GM18861 (cell line): ENCODE measurements at regions not wholly inside any gene's neighbourhood (a gene's known extent, or its start where the extent isn't known, plus 50 kb on each side); places are given as distances from the start of the nearest gene placed in this dataset.

Experiments used
- ATAC-seq: cut with Tn5 transposase; IDR thresholded peaks from one replicate; pipeline ENCODE4 v1.9.1; 2021; ENCODE audit not compliant: unreplicated experiment

DNA sequence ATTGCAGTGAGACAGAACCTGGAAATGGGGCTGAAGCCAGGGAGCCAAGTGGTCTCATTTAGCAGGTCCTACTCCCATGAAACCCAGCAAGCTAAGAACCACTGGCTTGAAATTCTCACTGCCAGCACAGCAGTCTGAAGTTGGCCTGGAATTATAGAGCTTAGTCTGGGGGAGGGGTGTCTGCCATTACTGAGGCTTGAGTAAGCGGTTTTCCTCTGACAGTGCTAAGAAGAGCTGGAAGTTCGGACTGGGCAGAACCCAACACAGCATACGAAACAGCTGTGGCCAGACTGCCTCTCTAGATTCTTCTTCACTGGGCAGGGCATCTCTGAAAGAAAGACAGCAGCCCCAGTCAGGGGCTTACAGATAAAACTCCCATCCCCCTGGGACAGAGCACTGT, 305.7 kb upstream of the SETBP1 start:
- ATAC-seq = no peak

DNA sequence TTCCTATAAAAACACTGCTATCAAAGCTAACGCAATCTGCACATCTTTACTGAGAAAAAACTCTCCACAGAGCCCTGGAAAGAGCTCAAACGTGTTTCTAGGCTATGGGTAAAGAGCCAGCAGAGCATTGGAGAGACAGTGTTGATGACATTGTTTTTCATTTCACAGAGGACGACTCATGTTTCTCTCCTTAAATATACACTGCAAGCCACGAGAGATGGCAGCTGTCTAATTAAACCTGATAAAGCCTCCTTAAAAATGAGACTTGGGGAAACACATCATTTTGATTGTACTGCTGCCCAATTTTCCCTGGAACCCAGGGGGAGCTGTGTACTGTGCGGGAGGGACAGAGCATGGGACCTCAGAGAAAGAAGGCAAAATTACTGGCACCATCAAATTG, 294.3 kb upstream of the SETBP1 start:
- no peak for ATAC-seq

DNA sequence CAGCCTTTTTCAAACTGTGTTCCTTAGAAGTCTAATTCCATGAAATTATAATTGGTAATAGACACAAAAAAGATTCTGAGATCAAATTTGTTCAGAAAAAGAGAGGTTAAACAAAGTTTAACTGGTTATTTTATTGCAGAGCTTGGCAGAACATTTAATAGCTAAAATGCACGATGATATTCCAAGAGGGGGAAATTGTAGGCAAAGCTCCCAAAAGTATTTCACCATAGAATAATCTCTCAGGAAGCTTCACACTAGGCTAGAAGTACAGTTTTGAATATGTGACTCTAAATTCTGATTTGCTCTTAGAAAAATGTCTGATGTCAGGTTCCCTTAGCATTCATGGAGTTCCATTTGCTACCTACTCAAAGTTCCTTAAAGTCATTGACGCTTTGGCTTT, 292.4 kb upstream of the SETBP1 start:
- ATAC-seq = no peak

- ATAC-seq = no peak
Measured at GRCh38 chr18:44392933-44393332, 287.8 kb upstream of the SETBP1 start.

- no peak for ATAC-seq
Measured at GRCh38 chr18:44393406-44393805, 287.3 kb upstream of the SETBP1 start.

- no peak for ATAC-seq
Measured at GRCh38 chr18:44396550-44396949, 284.1 kb upstream of the SETBP1 start.

GRCh38 chr18:44409071-44409470, 271.6 kb upstream of the SETBP1 start:
- ATAC-seq = no peak

- ATAC-seq = no peak
Measured at GRCh38 chr18:44409515-44409914, 271.2 kb upstream of the SETBP1 start.

DNA sequence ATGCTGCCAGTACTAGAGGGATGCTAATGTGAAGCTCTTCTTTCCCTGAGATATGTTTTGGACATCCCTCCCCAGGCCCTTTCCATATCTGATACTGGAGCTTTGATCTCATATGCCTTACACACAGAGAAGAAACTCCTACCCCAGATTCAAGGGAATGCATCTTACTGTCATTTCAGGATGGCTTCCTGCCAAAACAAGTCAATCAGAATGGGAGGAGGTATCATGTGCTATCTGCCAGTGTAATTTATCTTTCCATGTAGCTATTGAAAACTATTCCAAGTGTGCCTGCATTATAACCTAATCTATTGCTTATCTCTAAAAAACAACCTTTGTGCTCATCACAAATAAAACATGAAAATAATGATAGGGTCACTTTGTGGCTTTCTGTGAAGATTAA, 269.9 kb upstream of the SETBP1 start:
- ATAC-seq = no peak

GRCh38 chr18:44411262-44411905, 269.3 kb upstream of the SETBP1 start:
- no peak for ATAC-seq

DNA sequence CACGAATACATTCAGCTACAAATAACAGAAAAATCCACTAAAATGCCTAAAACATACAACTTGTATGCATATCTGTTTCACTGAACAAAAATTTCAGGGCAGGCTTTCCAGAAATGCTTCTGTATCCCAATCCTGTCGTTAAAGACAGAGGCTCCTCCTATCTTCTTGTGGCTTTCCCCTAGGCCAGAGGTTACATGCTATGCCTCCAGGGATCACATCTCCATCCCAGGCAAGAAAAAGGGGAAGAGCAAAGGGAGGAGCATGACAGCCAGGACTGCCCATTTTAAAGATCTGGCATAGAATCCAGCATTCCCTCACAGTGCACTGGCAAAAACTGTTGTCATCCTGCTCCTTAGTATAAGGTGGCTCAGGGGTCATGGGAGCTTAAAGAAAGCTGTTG, 268.7 kb upstream of the SETBP1 start:
- ATAC-seq = no peak

- ATAC-seq = no peak
Measured at GRCh38 chr18:44423814-44424644, 256.7 kb upstream of the SETBP1 start.

DNA sequence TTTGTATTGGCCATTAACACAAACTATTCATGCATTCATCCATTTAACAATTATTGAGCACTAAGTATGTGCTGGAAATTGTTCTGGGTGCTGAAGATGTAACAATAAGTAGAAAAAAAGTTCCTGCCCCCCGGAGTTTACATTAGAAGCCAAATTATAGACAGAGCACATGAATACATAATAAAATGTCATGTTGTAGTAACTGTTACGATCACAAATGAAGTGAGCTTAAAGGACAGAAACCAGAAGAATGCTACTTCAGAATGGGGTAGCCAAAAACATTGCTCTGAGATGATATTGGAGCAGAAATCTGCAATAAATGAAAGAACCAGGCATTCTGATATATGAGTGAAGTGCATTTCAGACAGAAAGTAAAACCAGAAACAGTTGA, 256.0 kb upstream of the SETBP1 start:
- no peak for ATAC-seq

DNA sequence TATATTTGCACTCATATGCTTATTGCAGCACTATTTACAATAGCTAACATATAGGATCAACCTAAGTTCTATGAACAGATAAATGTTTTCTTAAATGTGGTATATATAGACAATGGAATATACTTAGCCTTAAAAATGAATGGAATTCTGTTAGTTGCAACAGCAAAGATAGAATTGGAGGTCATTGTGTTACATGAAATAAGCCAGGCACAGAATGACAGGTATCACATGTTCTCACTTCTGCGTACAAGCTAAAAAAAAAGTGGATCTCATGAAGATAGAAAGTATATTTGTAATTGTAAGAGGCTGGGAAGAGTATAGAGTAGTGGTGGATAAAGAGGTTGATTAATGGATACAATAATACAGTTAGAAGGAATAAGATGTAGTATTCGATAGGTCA, 255.5 kb upstream of the SETBP1 start:
- ATAC-seq = no peak

- no peak for ATAC-seq
Measured at GRCh38 chr18:44437603-44438002, 243.1 kb upstream of the SETBP1 start.

- ATAC-seq = no peak
Measured at GRCh38 chr18:44450226-44450625, 230.5 kb upstream of the SETBP1 start.

DNA sequence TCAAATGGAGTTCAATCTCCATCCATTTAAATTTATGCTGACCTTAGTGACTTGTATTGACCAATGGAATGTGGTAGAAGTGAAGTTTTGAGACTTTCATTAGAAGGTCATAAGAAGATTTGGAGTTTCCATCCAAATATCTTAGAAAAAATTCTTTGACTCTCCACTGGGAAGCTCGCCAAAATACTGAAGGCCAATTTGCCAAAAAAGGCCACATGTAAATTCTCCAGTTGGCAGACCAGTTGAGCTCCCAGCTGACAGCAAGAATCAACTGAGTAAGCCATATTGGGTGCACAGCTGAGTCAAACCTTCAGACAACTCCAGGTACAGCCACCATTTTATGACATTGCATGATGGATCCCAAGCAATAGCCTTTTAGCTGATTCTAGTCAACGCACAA, 228.3 kb upstream of the SETBP1 start:
- no peak for ATAC-seq

DNA sequence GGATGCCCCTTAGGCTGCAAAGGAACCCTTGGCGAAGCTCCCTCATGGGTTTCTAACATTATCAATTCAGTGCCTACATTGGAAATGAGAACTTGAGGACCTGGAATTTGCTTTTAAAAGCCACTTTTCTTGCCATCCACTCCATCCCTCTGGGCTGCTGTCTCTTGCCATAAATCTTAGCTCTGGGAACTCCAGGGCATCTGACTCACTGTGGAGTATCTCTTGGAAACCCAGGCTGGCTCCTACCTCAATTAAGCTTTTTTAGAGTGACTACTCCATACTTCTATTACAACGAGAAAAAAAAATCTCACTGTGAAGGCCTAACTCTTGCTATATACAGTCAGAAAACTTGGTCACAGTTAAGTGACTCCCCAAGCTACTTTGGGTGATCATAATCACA, 227.2 kb upstream of the SETBP1 start:
- ATAC-seq = no peak

GRCh38 chr18:44458777-44459176, 221.9 kb upstream of the SETBP1 start:
- no peak for ATAC-seq

DNA sequence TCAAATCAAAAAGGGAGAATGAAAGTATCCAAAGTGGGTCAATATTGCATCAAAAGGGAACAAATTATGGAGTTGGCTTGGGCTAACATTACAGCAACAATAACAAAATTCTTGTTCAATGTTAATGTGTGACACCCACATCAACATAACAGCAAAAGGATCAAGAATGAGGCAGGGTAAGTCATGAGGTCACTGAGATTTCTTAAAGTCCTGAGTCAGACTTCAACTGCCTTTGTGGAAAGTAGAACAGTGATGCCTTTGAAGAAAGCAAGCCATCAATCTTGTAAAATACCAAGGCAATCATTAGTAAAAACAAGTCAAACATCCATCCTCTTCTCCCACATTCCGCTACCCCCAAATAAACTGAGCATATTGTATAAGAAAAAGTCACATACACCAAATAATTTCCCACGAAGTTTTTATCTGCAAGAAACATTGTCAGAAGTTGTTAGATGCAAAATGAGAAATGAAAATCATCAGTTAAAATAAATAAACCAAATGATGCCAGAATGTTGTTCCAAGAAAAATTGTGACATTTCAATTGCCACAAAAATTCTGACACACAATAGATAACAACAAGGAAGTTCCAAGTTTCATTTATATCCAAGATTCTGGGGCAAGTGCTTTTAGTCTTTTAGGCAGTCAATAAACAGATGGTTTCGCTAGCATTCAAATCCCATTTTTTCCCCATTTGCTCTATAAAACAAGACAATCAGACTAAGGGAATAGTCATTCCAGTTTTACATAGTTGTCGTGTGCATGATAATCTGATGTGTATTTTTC, 216.1 kb upstream of the SETBP1 start:
- no peak for ATAC-seq

- ATAC-seq = no peak
Measured at GRCh38 chr18:44465381-44465841, 215.3 kb upstream of the SETBP1 start.

DNA sequence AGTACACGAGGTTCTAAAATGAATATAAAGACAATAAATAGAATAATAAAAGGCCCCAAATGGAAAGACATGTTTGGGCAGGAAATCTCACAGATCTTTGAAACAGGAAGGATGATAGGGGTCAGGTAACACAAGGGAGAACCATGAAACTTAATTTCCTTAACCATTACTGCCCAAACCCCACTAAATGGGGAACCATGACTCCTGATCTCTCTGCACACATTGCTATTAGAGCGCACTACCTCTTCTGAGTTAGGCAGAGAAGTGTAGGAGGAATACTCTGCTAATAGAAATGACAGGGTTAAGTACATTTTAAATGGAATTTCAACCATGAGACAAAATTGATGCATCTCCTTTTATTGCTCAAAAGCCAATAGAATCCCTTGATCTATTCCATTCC, 213.7 kb upstream of the SETBP1 start:
- ATAC-seq = no peak
